ENCODE measurements at regions not wholly inside any gene's neighbourhood (a gene's known extent, or its start where the extent isn't known, plus 50 kb on each side); places are given as distances from the start of the nearest gene placed in this dataset.

DNA sequence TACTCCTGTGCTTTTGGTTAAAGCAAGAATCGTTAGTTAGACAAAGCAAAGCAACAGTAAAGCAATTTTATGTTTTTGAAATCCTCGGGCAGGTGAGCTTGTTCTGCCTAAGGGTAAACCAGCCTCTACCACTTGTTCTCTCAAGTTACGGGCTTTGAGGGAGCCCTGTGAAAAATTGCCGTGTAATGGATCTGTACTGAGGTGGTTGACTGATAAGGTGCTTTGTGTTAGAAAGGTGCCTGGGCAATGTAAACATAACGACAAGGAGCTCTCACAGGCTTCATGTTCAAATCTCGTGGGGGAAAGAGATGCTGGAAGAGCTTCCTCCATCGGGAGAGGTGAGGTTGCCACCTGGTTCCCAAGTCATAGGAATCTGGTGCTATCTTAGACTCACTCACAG lies 111.8 kb downstream of the TRAPPC11 start:
- Histone ChIP-seq H3K4me1 (ENCODE audit: insufficient read depth, low read length, poor library complexity, severe bottlenecking) (no peaks in the 10 kb centered on the region), H3K27ac (ENCODE audit: low read depth, low read length, poor library complexity, severe bottlenecking) (no peak overlapping the region), H3K4me3 (ENCODE audit: low read depth, low read length, poor library complexity, severe bottlenecking) (no peak overlapping the region), H3K9me3 (ENCODE audit: low read depth, low read length, poor library complexity, severe bottlenecking) (no peaks in the 10 kb centered on the region), H3K27me3 (replicated peaks; ENCODE audit: insufficient read depth, low read depth, low read length, poor library complexity) (no peaks in the 10 kb centered on the region), H3K36me3 (ENCODE audit: insufficient read depth, low read length, poor library complexity, severe bottlenecking) (no peaks in the 10 kb centered on the region)
- DNase-seq (ENCODE audit: low spot score) = no peak
- no TSS peak for BruUV-seq (replicated peaks)
- POLR2A ChIA-PET (ENCODE audit: low non-redundant PET) = no interaction called here
- intact Hi-C loops (cut with micrococcal nuclease; ENCODE audit: unreplicated experiment) = no loop called here
- CTCF ChIA-PET = no interaction called here
- TF ChIP-seq EZH2 (IDR thresholded peaks at IDR 0.05; ENCODE audit: borderline replicate concordance, low read depth, low read length, poor library complexity, severe bottlenecking) = no peak
- TF ChIP-seq, protein P1, sequence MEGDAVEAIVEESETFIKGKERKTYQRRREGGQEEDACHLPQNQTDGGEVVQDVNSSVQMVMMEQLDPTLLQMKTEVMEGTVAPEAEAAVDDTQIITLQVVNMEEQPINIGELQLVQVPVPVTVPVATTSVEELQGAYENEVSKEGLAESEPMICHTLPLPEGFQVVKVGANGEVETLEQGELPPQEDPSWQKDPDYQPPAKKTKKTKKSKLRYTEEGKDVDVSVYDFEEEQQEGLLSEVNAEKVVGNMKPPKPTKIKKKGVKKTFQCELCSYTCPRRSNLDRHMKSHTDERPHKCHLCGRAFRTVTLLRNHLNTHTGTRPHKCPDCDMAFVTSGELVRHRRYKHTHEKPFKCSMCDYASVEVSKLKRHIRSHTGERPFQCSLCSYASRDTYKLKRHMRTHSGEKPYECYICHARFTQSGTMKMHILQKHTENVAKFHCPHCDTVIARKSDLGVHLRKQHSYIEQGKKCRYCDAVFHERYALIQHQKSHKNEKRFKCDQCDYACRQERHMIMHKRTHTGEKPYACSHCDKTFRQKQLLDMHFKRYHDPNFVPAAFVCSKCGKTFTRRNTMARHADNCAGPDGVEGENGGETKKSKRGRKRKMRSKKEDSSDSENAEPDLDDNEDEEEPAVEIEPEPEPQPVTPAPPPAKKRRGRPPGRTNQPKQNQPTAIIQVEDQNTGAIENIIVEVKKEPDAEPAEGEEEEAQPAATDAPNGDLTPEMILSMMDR (conservative IDR thresholded peaks at IDR 0.05; ENCODE audit: low read depth, low read length) = no peak

DNA sequence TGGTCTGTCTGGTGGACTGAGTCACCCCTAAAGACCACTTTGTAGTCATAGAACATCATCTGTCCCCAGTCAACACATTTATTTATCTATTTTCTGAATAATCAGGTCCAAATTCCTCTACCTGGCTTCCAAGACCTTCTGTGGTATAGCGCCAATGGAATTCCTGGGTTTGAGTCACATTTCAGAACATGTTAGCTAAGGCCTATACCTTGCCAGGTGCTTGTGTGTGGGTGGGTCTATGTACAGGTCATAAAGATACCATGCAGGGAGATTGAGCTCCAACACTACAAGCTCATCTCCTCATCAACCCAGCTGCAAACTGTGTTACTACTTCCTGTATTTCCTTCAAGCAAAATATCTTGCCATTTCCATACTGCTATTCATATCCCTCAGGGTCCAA lies 113.3 kb downstream of the TRAPPC11 start:
- ChIA-PET CTCF (no interaction called here), POLR2A (ENCODE audit: low non-redundant PET) (no interaction called here)
- H3K27ac ChIP-seq (ENCODE audit: low read depth, low read length, poor library complexity, severe bottlenecking) = no peak overlapping the region
- no peaks in the 10 kb centered on the region for H3K36me3 ChIP-seq (ENCODE audit: insufficient read depth, low read length, poor library complexity, severe bottlenecking)
- no peaks in the 10 kb centered on the region for H3K4me1 ChIP-seq (ENCODE audit: insufficient read depth, low read length, poor library complexity, severe bottlenecking)
- H3K9me3 ChIP-seq (ENCODE audit: low read depth, low read length, poor library complexity, severe bottlenecking) = no peaks in the 10 kb centered on the region
- no peak for TF ChIP-seq EZH2 (IDR thresholded peaks at IDR 0.05; ENCODE audit: borderline replicate concordance, low read depth, low read length, poor library complexity, severe bottlenecking)
- TF ChIP-seq, protein P1 (conservative IDR thresholded peaks at IDR 0.05; ENCODE audit: low read depth, low read length) = no peak
- DNase-seq (ENCODE audit: low spot score) = no peak
- no peak overlapping the region for H3K4me3 ChIP-seq (ENCODE audit: low read depth, low read length, poor library complexity, severe bottlenecking)
- no TSS peak for BruUV-seq (replicated peaks)
- no peaks in the 10 kb centered on the region for H3K27me3 ChIP-seq (replicated peaks; ENCODE audit: insufficient read depth, low read depth, low read length, poor library complexity)
- intact Hi-C loops (cut with micrococcal nuclease; ENCODE audit: unreplicated experiment) = no loop called here

DNA sequence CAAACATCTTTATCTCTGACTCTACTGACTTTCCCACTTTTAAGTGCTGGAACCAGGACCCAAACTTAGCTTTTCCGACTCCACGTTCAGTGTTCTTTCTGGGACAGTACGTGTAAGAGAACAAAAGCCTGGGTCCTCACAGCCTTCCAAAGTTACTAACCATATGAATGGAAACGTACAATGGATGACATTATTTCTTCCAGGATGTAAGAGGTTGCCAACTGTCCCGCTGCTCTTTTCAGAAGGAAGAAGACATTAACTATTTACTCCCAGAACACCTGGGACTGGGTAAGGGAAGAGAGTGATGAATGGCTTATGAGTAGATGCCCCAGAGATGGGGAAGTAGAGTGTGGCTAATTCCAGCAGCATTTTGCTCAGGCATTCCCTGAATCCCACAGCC lies 114.7 kb downstream of the TRAPPC11 start:
- no peaks in the 10 kb centered on the region for H3K27me3 ChIP-seq (replicated peaks; ENCODE audit: insufficient read depth, low read depth, low read length, poor library complexity)
- TF ChIP-seq, protein P1 (conservative IDR thresholded peaks at IDR 0.05; ENCODE audit: low read depth, low read length) = no peak
- TF ChIP-seq EZH2 (IDR thresholded peaks at IDR 0.05; ENCODE audit: borderline replicate concordance, low read depth, low read length, poor library complexity, severe bottlenecking) = no peak
- ChIA-PET CTCF (no interaction called here), POLR2A (ENCODE audit: low non-redundant PET) (no interaction called here)
- H3K36me3 ChIP-seq (ENCODE audit: insufficient read depth, low read length, poor library complexity, severe bottlenecking) = no peaks in the 10 kb centered on the region
- intact Hi-C loops (cut with micrococcal nuclease; ENCODE audit: unreplicated experiment) = no loop called here
- H3K4me3 ChIP-seq (ENCODE audit: low read depth, low read length, poor library complexity, severe bottlenecking) = no peak overlapping the region
- H3K9me3 ChIP-seq (ENCODE audit: low read depth, low read length, poor library complexity, severe bottlenecking) = no peaks in the 10 kb centered on the region
- no peaks in the 10 kb centered on the region for H3K4me1 ChIP-seq (ENCODE audit: insufficient read depth, low read length, poor library complexity, severe bottlenecking)
- BruUV-seq (replicated peaks) = no TSS peak
- DNase-seq (ENCODE audit: low spot score) = no peak
- H3K27ac ChIP-seq (ENCODE audit: low read depth, low read length, poor library complexity, severe bottlenecking) = no peak overlapping the region
